ENCODE measurements at regions not wholly inside any gene's neighbourhood (a gene's known extent, or its start where the extent isn't known, plus 50 kb on each side); places are given as distances from the start of the nearest gene placed in this dataset.

DNA sequence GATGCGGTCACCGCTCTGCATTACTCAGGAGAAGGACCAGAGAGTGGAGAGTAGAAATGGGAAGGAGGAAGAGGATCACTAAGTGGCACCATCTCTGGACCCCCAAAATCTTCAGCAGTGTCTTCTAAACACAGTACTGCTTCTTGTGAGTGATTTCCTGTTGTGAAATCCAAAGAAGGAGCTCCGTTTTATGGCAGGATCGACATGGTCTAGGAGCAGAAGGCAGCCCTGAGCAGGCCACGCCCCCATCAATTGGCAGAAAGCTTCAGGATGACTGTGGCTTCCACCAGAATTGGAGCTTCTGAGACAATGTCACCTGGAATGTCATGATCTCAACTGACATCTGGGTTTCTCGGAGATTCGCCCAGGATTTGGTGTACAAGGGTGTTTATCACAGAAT lies 171.5 kb downstream of the ADSS2 start:
- Histone ChIP-seq H3K36me3 (no peaks in the 10 kb centered on the region), H3K9me3 (no peaks in the 10 kb centered on the region), H3K4me3 (no peak overlapping the region), H3K27me3 (no peaks in the 10 kb centered on the region), H3K4me1 (no peaks in the 10 kb centered on the region), H3K27ac (no peak overlapping the region)
- 56 to 100% methylated on average over 3 to 4 of the region's 7 CpGs for WGBS, 2 donors (ENCODE audit: low coverage in 1 of 2)
- no peak for ATAC-seq
- TF ChIP-seq, protein P1, sequence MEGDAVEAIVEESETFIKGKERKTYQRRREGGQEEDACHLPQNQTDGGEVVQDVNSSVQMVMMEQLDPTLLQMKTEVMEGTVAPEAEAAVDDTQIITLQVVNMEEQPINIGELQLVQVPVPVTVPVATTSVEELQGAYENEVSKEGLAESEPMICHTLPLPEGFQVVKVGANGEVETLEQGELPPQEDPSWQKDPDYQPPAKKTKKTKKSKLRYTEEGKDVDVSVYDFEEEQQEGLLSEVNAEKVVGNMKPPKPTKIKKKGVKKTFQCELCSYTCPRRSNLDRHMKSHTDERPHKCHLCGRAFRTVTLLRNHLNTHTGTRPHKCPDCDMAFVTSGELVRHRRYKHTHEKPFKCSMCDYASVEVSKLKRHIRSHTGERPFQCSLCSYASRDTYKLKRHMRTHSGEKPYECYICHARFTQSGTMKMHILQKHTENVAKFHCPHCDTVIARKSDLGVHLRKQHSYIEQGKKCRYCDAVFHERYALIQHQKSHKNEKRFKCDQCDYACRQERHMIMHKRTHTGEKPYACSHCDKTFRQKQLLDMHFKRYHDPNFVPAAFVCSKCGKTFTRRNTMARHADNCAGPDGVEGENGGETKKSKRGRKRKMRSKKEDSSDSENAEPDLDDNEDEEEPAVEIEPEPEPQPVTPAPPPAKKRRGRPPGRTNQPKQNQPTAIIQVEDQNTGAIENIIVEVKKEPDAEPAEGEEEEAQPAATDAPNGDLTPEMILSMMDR (IDR thresholded peaks at IDR 0.05) = no peak
- no peak for TF ChIP-seq POLR2AphosphoS5 (IDR thresholded peaks at IDR 0.05)
- TF ChIP-seq POLR2A (IDR thresholded peaks at IDR 0.05) = no peak
- no peak for TF ChIP-seq EP300 (IDR thresholded peaks at IDR 0.05)

DNA sequence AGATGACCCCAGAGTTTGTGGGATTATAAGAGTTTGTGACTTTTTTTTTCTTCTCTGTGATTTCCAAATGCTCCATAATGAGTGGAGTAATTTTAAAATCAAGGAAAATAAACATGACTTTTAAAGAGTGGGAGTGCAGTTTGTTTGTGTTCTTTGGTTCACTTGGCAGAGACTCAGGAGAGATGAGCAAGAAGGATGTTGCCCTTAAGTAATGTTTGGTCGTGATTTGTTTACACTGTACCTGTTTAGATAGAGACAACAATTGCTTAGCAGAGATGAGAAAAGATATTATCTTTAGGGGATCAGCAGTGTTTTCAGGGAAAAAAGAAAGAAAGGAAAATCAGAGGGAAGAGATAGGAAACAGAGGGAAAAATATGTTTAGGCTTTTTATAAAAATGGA lies 170.8 kb downstream of the ADSS2 start:
- H3K27me3 ChIP-seq = no peaks in the 10 kb centered on the region
- H3K4me1 ChIP-seq = no peaks in the 10 kb centered on the region
- no peak for TF ChIP-seq POLR2A (IDR thresholded peaks at IDR 0.05)
- TF ChIP-seq EP300 (IDR thresholded peaks at IDR 0.05) = no peak
- TF ChIP-seq POLR2AphosphoS5 (IDR thresholded peaks at IDR 0.05) = no peak
- TF ChIP-seq, protein P1 (IDR thresholded peaks at IDR 0.05) = no peak
- no peak overlapping the region for H3K27ac ChIP-seq
- no peak overlapping the region for H3K4me3 ChIP-seq
- ATAC-seq = no peak
- H3K36me3 ChIP-seq = no peaks in the 10 kb centered on the region
- no peaks in the 10 kb centered on the region for H3K9me3 ChIP-seq
- 7 to 33% methylated on average over 1 of the region's 1 CpG for WGBS, 2 donors (ENCODE audit: low coverage in 1 of 2)

DNA sequence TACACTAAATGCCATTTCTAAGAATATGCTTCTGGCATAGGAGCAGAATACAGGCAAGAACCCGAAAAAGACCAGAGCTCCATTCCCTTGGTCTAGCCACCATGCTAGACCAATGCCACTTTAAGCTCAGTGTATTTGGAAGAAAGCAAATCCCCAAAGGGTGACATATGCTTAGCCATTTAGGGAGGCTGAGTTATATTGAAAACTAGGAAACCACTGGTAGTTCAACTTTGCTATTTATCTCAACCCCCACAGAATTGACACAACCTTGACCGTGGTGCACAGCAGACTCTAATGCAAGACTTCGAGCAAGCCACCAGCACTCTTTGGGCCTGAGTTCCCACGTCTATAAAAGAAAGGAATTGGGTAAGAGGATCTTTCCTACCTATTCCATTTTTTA lies 167.9 kb downstream of the ADSS2 start:
- Histone ChIP-seq H3K4me1 (no peaks in the 10 kb centered on the region), H3K27me3 (no peaks in the 10 kb centered on the region), H3K36me3 (no peaks in the 10 kb centered on the region), H3K27ac (no peak overlapping the region), H3K9me3 (no peaks in the 10 kb centered on the region), H3K4me3 (no peak overlapping the region)
- no peak for ATAC-seq
- WGBS, 2 donors (ENCODE audit: low coverage in 1 of 2) = 81 to 100% methylated on average over 4 of the region's 4 CpGs
- TF ChIP-seq POLR2AphosphoS5 (IDR thresholded peaks at IDR 0.05) (no peak), EP300 (IDR thresholded peaks at IDR 0.05) (no peak), POLR2A (IDR thresholded peaks at IDR 0.05) (no peak)
- TF ChIP-seq, protein P1 (IDR thresholded peaks at IDR 0.05) = no peak

DNA sequence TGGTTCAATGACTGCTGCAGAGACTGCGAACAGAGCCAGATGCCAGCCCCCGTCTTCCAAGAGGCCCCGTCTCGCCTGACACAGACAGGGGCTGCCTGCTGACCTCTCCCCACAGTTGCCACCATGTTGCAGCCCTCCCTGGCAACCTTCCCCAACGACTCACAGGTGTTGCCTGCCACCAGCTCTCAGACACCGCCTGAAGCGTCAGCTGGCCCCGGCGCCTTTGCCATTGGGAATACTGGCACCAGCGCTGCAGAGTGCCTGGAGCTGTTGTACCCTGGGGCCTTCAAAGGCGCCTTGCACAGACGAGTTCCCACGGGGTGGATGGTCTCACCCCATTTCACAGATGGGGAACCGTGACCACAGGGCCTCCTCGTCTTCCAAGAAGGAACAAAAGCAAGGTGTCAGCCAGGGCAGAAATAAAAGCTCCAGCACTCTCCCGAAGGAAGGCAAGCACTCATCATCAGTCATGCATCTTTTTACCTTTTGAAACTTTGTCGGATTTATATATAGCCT lies 167.0 kb downstream of the ADSS2 start:
- Histone ChIP-seq H3K36me3 (no peaks in the 10 kb centered on the region), H3K27ac (no peak overlapping the region), H3K27me3 (no peaks in the 10 kb centered on the region), H3K4me1 (no peaks in the 10 kb centered on the region), H3K4me3 (no peak overlapping the region), H3K9me3 (no peaks in the 10 kb centered on the region)
- no peak for ATAC-seq
- 73 to 88% methylated on average over 5 to 10 of the region's 17 CpGs for WGBS, 2 donors (ENCODE audit: low coverage in 1 of 2)
- TF ChIP-seq EP300 (IDR thresholded peaks at IDR 0.05) = no peak
- TF ChIP-seq, protein P1 (IDR thresholded peaks at IDR 0.05) = no peak
- no peak for TF ChIP-seq POLR2AphosphoS5 (IDR thresholded peaks at IDR 0.05)
- no peak for TF ChIP-seq POLR2A (IDR thresholded peaks at IDR 0.05)

DNA sequence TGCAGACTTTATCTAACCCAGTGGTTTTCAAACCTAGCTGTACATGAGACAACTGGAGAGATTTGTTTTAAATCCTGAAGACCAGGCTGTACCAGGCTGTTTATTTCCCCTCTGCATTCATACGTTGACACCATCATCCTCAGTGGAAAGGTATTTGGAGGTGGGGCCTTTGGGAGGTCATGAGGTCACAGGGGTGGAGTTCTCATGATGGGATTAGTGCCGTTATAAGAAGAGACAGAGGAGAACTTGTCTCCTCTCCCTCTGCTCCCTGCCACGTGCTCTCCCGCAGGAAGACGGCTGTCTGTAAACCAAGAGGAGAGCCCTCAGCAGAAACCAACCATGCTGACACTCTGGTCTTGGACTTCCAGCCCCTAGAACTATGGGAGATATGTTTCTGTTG lies 165.4 kb downstream of the ADSS2 start:
- TF ChIP-seq POLR2AphosphoS5 (IDR thresholded peaks at IDR 0.05) = no peak
- no peak for TF ChIP-seq EP300 (IDR thresholded peaks at IDR 0.05)
- TF ChIP-seq POLR2A (IDR thresholded peaks at IDR 0.05) = no peak
- TF ChIP-seq, protein P1 (IDR thresholded peaks at IDR 0.05) = no peak
- no peaks in the 10 kb centered on the region for H3K36me3 ChIP-seq
- no peaks in the 10 kb centered on the region for H3K4me1 ChIP-seq
- H3K27ac ChIP-seq = no peak overlapping the region
- no peak overlapping the region for H3K4me3 ChIP-seq
- no peak for ATAC-seq
- no CpG with 5 or more reads among the region's 5 CpGs for WGBS, 2 donors (ENCODE audit: low coverage in 1 of 2)
- no peaks in the 10 kb centered on the region for H3K27me3 ChIP-seq
- H3K9me3 ChIP-seq = no peaks in the 10 kb centered on the region
